GM21360 (cell line): ENCODE measurements at regions not wholly inside any gene's neighbourhood (a gene's known extent, or its start where the extent isn't known, plus 50 kb on each side); places are given as distances from the start of the nearest gene placed in this dataset.

Experiments used
- ATAC-seq: cut with Tn5 transposase; IDR thresholded peaks from one replicate; pipeline ENCODE4 v1.9.1; 2021; ENCODE audit warnings: mild to moderate bottlenecking, moderate library complexity; ENCODE audit not compliant: unreplicated experiment

- ATAC-seq = no peak
These were observed 394.1 kb downstream of the XPNPEP1 start for GRCh38 chr10:109529258-109529657.

GRCh38 chr10:109517748-109518147 is 405.6 kb downstream of the XPNPEP1 start:
- ATAC-seq = no peak

GRCh38 chr10:109504401-109504800 is 418.9 kb downstream of the XPNPEP1 start:
- no peak for ATAC-seq

GRCh38 chr10:109487691-109488090 is 435.6 kb downstream of the XPNPEP1 start:
- no peak for ATAC-seq

- no peak for ATAC-seq
These were observed 442.5 kb downstream of the XPNPEP1 start for GRCh38 chr10:109480836-109481235.

GRCh38 chr10:109475711-109476421 is 447.4 kb downstream of the XPNPEP1 start:
- ATAC-seq = no peak

GRCh38 chr10:109474812-109475211 is 448.5 kb downstream of the XPNPEP1 start:
- no peak for ATAC-seq

- ATAC-seq = no peak
These were observed 449.1 kb downstream of the XPNPEP1 start for GRCh38 chr10:109474261-109474660.

- ATAC-seq = no peak
These were observed 455.8 kb downstream of the XPNPEP1 start for GRCh38 chr10:109467551-109467950.

GRCh38 chr10:109464949-109465348 is 458.4 kb downstream of the XPNPEP1 start:
- no peak for ATAC-seq

GRCh38 chr10:109457302-109457638 is 466.0 kb downstream of the XPNPEP1 start:
- ATAC-seq = no peak

GRCh38 chr10:109456566-109457301 is 466.6 kb downstream of the XPNPEP1 start:
- ATAC-seq = no peak

- ATAC-seq = no peak
These were observed 468.6 kb downstream of the XPNPEP1 start for GRCh38 chr10:109454691-109455090.

- no peak for ATAC-seq
These were observed 471.4 kb downstream of the XPNPEP1 start for GRCh38 chr10:109451879-109452278.

- no peak for ATAC-seq
These were observed 472.6 kb downstream of the XPNPEP1 start for GRCh38 chr10:109450702-109451101.

GRCh38 chr10:109433434-109433833 is 489.9 kb downstream of the XPNPEP1 start:
- no peak for ATAC-seq

- no peak for ATAC-seq
These were observed 491.0 kb downstream of the XPNPEP1 start for GRCh38 chr10:109432281-109432680.

- ATAC-seq = no peak
These were observed 492.5 kb downstream of the XPNPEP1 start for GRCh38 chr10:109430799-109431198.

GRCh38 chr10:109430043-109430760 is 493.1 kb downstream of the XPNPEP1 start:
- no peak for ATAC-seq

GRCh38 chr10:109428775-109429491 is 494.4 kb downstream of the XPNPEP1 start:
- no peak for ATAC-seq

- no peak for ATAC-seq
These were observed 495.9 kb downstream of the XPNPEP1 start for GRCh38 chr10:109427411-109427810.
